ENCODE measurements at regions not wholly inside any gene's neighbourhood (a gene's known extent, or its start where the extent isn't known, plus 50 kb on each side); places are given as distances from the start of the nearest gene placed in this dataset.

DNA sequence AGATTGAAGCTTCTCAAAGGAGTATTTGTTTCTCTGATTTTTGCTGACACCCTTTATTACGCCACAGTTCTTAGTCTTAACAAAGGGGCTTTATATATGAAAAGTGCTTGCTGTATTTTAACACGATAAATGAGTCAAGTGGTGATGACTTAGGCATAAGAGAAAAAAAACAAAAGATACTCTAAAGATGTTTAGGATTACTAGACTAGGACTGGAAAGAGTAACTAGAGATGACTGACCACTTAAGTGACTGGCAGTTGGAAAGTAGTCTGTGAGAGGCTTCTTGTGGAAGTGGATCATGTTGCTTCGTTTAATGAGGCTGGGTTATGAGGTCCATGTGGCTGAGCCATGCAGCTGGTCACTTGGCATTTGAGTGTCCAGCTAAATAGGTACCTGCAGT is 69.4 kb upstream of the ACTBL2 start:
- H4K20me1 ChIP-seq (ENCODE audit: insufficient read depth, poor library complexity, severe bottlenecking): no peaks in the 10 kb centered on the region
- H3K27me3 ChIP-seq: no peaks in the 10 kb centered on the region
- H3K36me3 ChIP-seq (replicated peaks; ENCODE audit: insufficient read depth, low read depth): no peaks in the 10 kb centered on the region
- no peak overlapping the region for H3K4me2 ChIP-seq
- DNase-seq (ENCODE audit: low spot score): no peak
- no peak overlapping the region for H3K4me3 ChIP-seq
- no peak overlapping the region for H2AFZ ChIP-seq
- H3K4me1 ChIP-seq (ENCODE audit: insufficient read depth): no peaks in the 10 kb centered on the region
- TF ChIP-seq, protein P1, sequence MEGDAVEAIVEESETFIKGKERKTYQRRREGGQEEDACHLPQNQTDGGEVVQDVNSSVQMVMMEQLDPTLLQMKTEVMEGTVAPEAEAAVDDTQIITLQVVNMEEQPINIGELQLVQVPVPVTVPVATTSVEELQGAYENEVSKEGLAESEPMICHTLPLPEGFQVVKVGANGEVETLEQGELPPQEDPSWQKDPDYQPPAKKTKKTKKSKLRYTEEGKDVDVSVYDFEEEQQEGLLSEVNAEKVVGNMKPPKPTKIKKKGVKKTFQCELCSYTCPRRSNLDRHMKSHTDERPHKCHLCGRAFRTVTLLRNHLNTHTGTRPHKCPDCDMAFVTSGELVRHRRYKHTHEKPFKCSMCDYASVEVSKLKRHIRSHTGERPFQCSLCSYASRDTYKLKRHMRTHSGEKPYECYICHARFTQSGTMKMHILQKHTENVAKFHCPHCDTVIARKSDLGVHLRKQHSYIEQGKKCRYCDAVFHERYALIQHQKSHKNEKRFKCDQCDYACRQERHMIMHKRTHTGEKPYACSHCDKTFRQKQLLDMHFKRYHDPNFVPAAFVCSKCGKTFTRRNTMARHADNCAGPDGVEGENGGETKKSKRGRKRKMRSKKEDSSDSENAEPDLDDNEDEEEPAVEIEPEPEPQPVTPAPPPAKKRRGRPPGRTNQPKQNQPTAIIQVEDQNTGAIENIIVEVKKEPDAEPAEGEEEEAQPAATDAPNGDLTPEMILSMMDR (IDR thresholded peaks at IDR 0.05; ENCODE audit: poor library complexity): no peak
- no peaks in the 10 kb centered on the region for H3K9me2 ChIP-seq (replicated peaks; ENCODE audit: insufficient read depth)
- H3K9me3 ChIP-seq (ENCODE audit: low read depth): no peaks in the 10 kb centered on the region
- no peak overlapping the region for H3K27ac ChIP-seq
- WGBS (ENCODE audit: low lambda C conversion rate, missing lambda C conversion rate): 81% methylated on average over 3 of the region's 3 CpGs
- no peaks in the 10 kb centered on the region for H3K79me2 ChIP-seq

DNA sequence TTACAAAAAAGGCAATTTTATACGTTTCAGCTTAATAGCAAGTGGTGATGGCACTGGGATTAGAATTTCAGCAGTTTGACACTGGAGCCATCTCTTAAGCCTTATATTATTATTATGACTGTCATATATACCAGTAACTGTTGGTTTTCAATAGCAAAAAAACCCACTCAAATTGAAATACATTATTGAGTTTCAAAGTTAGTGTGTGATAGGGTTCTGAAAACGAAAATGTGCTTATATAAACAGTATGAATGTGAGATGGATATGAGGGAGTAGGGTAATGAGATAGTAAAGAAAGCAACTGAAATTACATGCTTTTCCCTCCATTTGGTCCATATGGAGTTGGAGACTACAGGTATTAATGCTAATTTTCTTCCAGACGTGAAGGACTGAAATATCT is 68.6 kb upstream of the ACTBL2 start:
- Histone ChIP-seq H4K20me1 (ENCODE audit: insufficient read depth, poor library complexity, severe bottlenecking) (no peaks in the 10 kb centered on the region), H3K4me2 (no peak overlapping the region), H3K9me3 (ENCODE audit: low read depth) (no peaks in the 10 kb centered on the region), H2AFZ (no peak overlapping the region), H3K36me3 (replicated peaks; ENCODE audit: insufficient read depth, low read depth) (no peaks in the 10 kb centered on the region), H3K27ac (no peak overlapping the region), H3K27me3 (no peaks in the 10 kb centered on the region), H3K4me3 (no peak overlapping the region), H3K79me2 (no peaks in the 10 kb centered on the region), H3K9me2 (replicated peaks; ENCODE audit: insufficient read depth) (no peaks in the 10 kb centered on the region), H3K4me1 (ENCODE audit: insufficient read depth) (no peaks in the 10 kb centered on the region)
- WGBS (ENCODE audit: low lambda C conversion rate, missing lambda C conversion rate): 88% methylated on average over 3 of the region's 3 CpGs
- no peak for TF ChIP-seq EZH2phosphoT487 (IDR thresholded peaks at IDR 0.05; ENCODE audit: low read depth, severe bottlenecking, unreplicated experiment)
- TF ChIP-seq, protein P1 (IDR thresholded peaks at IDR 0.05; ENCODE audit: poor library complexity): no peak
- no peak for TF ChIP-seq EZH2 (IDR thresholded peaks at IDR 0.05; ENCODE audit: borderline replicate concordance)
- no peak for DNase-seq (ENCODE audit: low spot score)

DNA sequence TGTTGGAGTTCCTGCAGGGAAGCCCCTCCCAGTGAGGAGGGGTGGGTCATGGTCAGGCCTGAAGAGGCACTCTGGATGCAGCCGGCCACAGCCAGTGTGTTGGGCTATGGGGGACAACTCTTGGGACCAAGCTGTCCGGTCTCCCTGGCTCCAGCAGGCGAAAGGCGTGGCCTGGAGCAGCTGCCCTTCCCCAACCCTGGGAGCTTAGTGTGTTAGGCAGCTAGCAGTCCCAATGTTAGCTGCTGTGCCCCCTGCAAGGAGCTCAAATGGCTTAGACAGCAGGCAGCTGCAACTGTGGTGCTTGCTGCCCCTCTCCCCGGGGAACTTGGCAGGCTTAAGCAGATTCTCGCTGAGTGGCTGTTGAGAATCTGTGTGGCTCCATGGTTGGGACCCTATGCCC is 67.5 kb upstream of the ACTBL2 start:
- H3K27me3 ChIP-seq: no peaks in the 10 kb centered on the region
- TF ChIP-seq, protein P1 (IDR thresholded peaks at IDR 0.05; ENCODE audit: poor library complexity): no peak
- TF ChIP-seq EZH2 (IDR thresholded peaks at IDR 0.05; ENCODE audit: borderline replicate concordance) (no peak), EZH2phosphoT487 (IDR thresholded peaks at IDR 0.05; ENCODE audit: low read depth, severe bottlenecking, unreplicated experiment) (no peak)
- no peak overlapping the region for H3K4me3 ChIP-seq
- no peak overlapping the region for H3K4me2 ChIP-seq
- H3K27ac ChIP-seq: no peak overlapping the region
- DNase-seq (ENCODE audit: low spot score): no peak
- H2AFZ ChIP-seq: no peak overlapping the region
- no peaks in the 10 kb centered on the region for H3K36me3 ChIP-seq (replicated peaks; ENCODE audit: insufficient read depth, low read depth)
- no peaks in the 10 kb centered on the region for H3K79me2 ChIP-seq
- 82% methylated on average over 6 of the region's 6 CpGs for WGBS (ENCODE audit: low lambda C conversion rate, missing lambda C conversion rate)
- no peaks in the 10 kb centered on the region for H3K9me3 ChIP-seq (ENCODE audit: low read depth)
- H3K9me2 ChIP-seq (replicated peaks; ENCODE audit: insufficient read depth): no peaks in the 10 kb centered on the region
- H3K4me1 ChIP-seq (ENCODE audit: insufficient read depth): no peaks in the 10 kb centered on the region
- H4K20me1 ChIP-seq (ENCODE audit: insufficient read depth, poor library complexity, severe bottlenecking): no peaks in the 10 kb centered on the region

DNA sequence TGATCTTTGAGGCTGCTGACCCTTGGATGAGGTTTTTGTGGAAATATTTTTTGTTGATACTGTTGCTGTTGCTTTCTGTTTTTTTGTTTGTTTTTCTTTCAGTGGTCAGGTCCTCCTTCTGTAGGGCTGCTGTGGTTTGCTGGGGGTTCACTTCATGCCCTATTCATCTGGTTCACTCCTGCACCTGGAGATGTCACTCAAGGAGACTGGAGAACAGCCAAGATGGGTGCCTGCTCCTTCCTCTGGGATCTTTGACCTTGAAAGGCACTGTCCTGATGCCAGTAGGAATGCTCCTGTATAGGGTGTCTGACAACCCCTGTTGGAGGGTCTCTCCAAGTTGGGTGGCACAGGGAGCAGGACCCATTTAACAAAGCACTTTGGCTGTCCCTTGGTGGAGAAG is 67.0 kb upstream of the ACTBL2 start:
- no peaks in the 10 kb centered on the region for H3K9me3 ChIP-seq (ENCODE audit: low read depth)
- no peaks in the 10 kb centered on the region for H3K9me2 ChIP-seq (replicated peaks; ENCODE audit: insufficient read depth)
- TF ChIP-seq EZH2 (IDR thresholded peaks at IDR 0.05; ENCODE audit: borderline replicate concordance): no peak
- TF ChIP-seq, protein P1 (IDR thresholded peaks at IDR 0.05; ENCODE audit: poor library complexity): no peak
- TF ChIP-seq EZH2phosphoT487 (IDR thresholded peaks at IDR 0.05; ENCODE audit: low read depth, severe bottlenecking, unreplicated experiment): no peak
- no peaks in the 10 kb centered on the region for H4K20me1 ChIP-seq (ENCODE audit: insufficient read depth, poor library complexity, severe bottlenecking)
- H3K4me1 ChIP-seq (ENCODE audit: insufficient read depth): no peaks in the 10 kb centered on the region
- no peak overlapping the region for H2AFZ ChIP-seq
- no peak overlapping the region for H3K4me2 ChIP-seq
- no peak overlapping the region for H3K4me3 ChIP-seq
- no peaks in the 10 kb centered on the region for H3K79me2 ChIP-seq
- H3K27me3 ChIP-seq: no peaks in the 10 kb centered on the region
- no peak for DNase-seq (ENCODE audit: low spot score)
- no peak overlapping the region for H3K27ac ChIP-seq
- H3K36me3 ChIP-seq (replicated peaks; ENCODE audit: insufficient read depth, low read depth): no peaks in the 10 kb centered on the region

Data from hepatocyte (in vitro differentiated cells).